ENCODE measurements at regions not wholly inside any gene's neighbourhood (a gene's known extent, or its start where the extent isn't known, plus 50 kb on each side); places are given as distances from the start of the nearest gene placed in this dataset.

GRCh38 chr5:89407054-89407453, 524.1 kb upstream of the MEF2C start:
- TF ChIP-seq CTCF (IDR thresholded peaks at IDR 0.05) (no peak), POLR2AphosphoS5 (IDR thresholded peaks at IDR 0.05) (no peak)
